NB4 (cell line): ENCODE measurements at regions not wholly inside any gene's neighbourhood (a gene's known extent, or its start where the extent isn't known, plus 50 kb on each side); places are given as distances from the start of the nearest gene placed in this dataset.

ENCODE experiments used
- DNase-seq: peaks from one replicate; pipeline ENCODE4 v3.0.0; 2010; ENCODE audit warnings: low read depth
- H3K4me3 ChIP-seq: one replicate; pipeline ENCODE4 v1.5.1; 2011; ENCODE audit warnings: mild to moderate bottlenecking, low read depth, low read length, moderate library complexity
- MYC ChIP-seq: IDR thresholded peaks from 2 replicates; pipeline ENCODE4 v1.6.1; 2011; ENCODE audit warnings: low read depth, low read length
- POLR2A ChIP-seq: IDR thresholded peaks from 2 replicates; pipeline ENCODE4 v1.6.1; 2011; ENCODE audit warnings: mild to moderate bottlenecking; ENCODE audit not compliant: insufficient read length; ENCODE audit errors: extremely low read depth
- TF ChIP-seq, protein P1 (sequence below): IDR thresholded peaks from 2 replicates; pipeline ENCODE4 v1.6.1; 2011; ENCODE audit warnings: low read depth, low read length
- TF ChIP-seq, protein P2 (sequence below): IDR thresholded peaks from one replicate; pipeline ENCODE4 v1.5.1; 2012; ENCODE audit warnings: low read depth, low read length

DNA sequence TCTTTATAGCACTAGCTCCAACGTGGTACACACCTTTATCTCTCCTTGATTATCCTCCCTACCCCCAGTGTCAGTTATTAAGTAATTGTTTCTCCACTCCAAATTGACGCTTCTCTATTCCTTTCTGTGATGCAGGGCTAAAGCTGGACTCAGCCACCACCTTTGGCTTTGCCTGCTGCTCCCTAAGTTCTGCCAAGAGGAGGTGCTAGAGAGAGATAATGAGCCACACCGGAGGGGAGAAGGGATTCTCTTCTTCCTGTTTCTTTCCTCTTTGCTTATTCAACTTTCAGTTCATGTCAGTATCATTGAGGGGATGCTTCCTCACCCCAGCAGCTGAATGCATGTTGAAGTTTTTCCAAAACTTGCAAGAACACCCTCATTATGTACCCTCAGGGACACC lies 176.5 kb downstream of the GBA3 start:
- H3K4me3 ChIP-seq: no peak overlapping the region
- peak; percentile 27 for DNase-seq
- TF ChIP-seq MYC: no peak
- TF ChIP-seq, protein P1, sequence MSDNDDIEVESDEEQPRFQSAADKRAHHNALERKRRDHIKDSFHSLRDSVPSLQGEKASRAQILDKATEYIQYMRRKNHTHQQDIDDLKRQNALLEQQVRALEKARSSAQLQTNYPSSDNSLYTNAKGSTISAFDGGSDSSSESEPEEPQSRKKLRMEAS: no peak
- TF ChIP-seq, protein P2, sequence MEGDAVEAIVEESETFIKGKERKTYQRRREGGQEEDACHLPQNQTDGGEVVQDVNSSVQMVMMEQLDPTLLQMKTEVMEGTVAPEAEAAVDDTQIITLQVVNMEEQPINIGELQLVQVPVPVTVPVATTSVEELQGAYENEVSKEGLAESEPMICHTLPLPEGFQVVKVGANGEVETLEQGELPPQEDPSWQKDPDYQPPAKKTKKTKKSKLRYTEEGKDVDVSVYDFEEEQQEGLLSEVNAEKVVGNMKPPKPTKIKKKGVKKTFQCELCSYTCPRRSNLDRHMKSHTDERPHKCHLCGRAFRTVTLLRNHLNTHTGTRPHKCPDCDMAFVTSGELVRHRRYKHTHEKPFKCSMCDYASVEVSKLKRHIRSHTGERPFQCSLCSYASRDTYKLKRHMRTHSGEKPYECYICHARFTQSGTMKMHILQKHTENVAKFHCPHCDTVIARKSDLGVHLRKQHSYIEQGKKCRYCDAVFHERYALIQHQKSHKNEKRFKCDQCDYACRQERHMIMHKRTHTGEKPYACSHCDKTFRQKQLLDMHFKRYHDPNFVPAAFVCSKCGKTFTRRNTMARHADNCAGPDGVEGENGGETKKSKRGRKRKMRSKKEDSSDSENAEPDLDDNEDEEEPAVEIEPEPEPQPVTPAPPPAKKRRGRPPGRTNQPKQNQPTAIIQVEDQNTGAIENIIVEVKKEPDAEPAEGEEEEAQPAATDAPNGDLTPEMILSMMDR: peak; percentile 53
- TF ChIP-seq POLR2A: no peak
